DOHH2 (cell line): ENCODE measurements at regions not wholly inside any gene's neighbourhood (a gene's known extent, or its start where the extent isn't known, plus 50 kb on each side); places are given as distances from the start of the nearest gene placed in this dataset.

Experiments
- EZH2phosphoT487 ChIP-seq: fragments of 200-600 bp; sonication (generic); IDR thresholded peaks from 2 replicates; pipeline ENCODE4 v1.6.1; 2017; ENCODE audit warnings: borderline replicate concordance, mild to moderate bottlenecking, antibody characterized with exemption, low read length, moderate library complexity, mixed read lengths
- TF ChIP-seq, protein P1 (sequence below): fragments of 200-600 bp; sonication (generic); IDR thresholded peaks from one replicate; pipeline ENCODE4 v1.5.1; 2014; ENCODE audit warnings: antibody characterized with exemption, mild to moderate bottlenecking, low read depth, low read length; ENCODE audit not compliant: poor library complexity, severe bottlenecking

- TF ChIP-seq, protein P1, sequence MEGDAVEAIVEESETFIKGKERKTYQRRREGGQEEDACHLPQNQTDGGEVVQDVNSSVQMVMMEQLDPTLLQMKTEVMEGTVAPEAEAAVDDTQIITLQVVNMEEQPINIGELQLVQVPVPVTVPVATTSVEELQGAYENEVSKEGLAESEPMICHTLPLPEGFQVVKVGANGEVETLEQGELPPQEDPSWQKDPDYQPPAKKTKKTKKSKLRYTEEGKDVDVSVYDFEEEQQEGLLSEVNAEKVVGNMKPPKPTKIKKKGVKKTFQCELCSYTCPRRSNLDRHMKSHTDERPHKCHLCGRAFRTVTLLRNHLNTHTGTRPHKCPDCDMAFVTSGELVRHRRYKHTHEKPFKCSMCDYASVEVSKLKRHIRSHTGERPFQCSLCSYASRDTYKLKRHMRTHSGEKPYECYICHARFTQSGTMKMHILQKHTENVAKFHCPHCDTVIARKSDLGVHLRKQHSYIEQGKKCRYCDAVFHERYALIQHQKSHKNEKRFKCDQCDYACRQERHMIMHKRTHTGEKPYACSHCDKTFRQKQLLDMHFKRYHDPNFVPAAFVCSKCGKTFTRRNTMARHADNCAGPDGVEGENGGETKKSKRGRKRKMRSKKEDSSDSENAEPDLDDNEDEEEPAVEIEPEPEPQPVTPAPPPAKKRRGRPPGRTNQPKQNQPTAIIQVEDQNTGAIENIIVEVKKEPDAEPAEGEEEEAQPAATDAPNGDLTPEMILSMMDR: no peak
- TF ChIP-seq EZH2phosphoT487: no peak
Observed at GRCh38 chr13:73242515-73243015, 183.8 kb downstream of the KLF5 start.
